Panc1 (cell line): ENCODE measurements at regions not wholly inside any gene's neighbourhood (a gene's known extent, or its start where the extent isn't known, plus 50 kb on each side); places are given as distances from the start of the nearest gene placed in this dataset.

ENCODE experiments used
- ATAC-seq: fragments of 200-7000 bp; cut with Tn5 transposase; 2 replicates; pipeline ENCODE4 v1.9.1; 2020; ENCODE audit warnings: mild to moderate bottlenecking, moderate library complexity
- BruUV-seq: library from RNA; stranded (reverse); fragments of 400-500 nt; replicated peaks from 2 replicates; lab custom pipeline; 2021; lab: Mats Ljungman, UMichigan
- CTCF ChIA-PET: fragments of 300-600 bp; sonication (Branson Sonifier 250); formaldehyde crosslinking; loops from one replicate; lab custom pipeline; 2022; ENCODE audit warnings: antibody characterized with exemption; lab: Charles Lee
- POLR2A ChIA-PET: fragments of 300-600 bp; sonication (Branson Sonifier 250); formaldehyde crosslinking; loops from one replicate; lab custom pipeline; 2022; ENCODE audit warnings: antibody characterized with exemption; lab: Charles Lee
- DNase-seq: peaks from one replicate; pipeline ENCODE4 v3.0.0-alpha.2; 2010; ENCODE audit warnings: low read depth, low spot score
- H3K27ac ChIP-seq: 2 replicates; pipeline ENCODE4 v1.5.1; 2011; ENCODE audit warnings: mild to moderate bottlenecking, low read length, inconsistent platforms
- H3K27me3 ChIP-seq: fragments of 200-500 bp; sonication (Bioruptor generic); 2 replicates; pipeline ENCODE4 v1.6.0; 2014; ENCODE audit warnings: low read length, inconsistent platforms; ENCODE audit not compliant: control insufficient read depth, insufficient read depth
- H3K36me3 ChIP-seq: fragments of 200-500 bp; sonication (Bioruptor generic); 2 replicates; pipeline ENCODE4 v1.5.1; 2014; ENCODE audit warnings: inconsistent platforms, mild to moderate bottlenecking, low read length, moderate library complexity; ENCODE audit not compliant: control insufficient read depth, insufficient read depth
- H3K4me1 ChIP-seq: 2 replicates; pipeline ENCODE4 v1.5.1; 2011; ENCODE audit warnings: inconsistent platforms, mild to moderate bottlenecking, low read length, moderate library complexity; ENCODE audit not compliant: control insufficient read depth, insufficient read depth
- H3K4me3 ChIP-seq, 2 experiments: 2 replicates each; pipeline ENCODE4 v1.5.1; 2011 to 2012; ENCODE audit warnings: low read depth in 2 of 2, low read length in 2 of 2, mild to moderate bottlenecking in 2 of 2, inconsistent platforms in 1 of 2, moderate library complexity in 1 of 2
- H3K9me3 ChIP-seq: fragments of 200-500 bp; sonication (Bioruptor generic); 2 replicates; pipeline ENCODE4 v1.5.1; 2014; ENCODE audit warnings: low read depth, mild to moderate bottlenecking, inconsistent platforms, low read length, moderate library complexity; ENCODE audit not compliant: control insufficient read depth, insufficient read depth
- POLR2AphosphoS5 ChIP-seq: IDR thresholded peaks from 2 replicates; pipeline ENCODE4 v1.6.1; 2012; ENCODE audit warnings: mild to moderate bottlenecking, low read depth, low read length, moderate library complexity
- SIN3A ChIP-seq: IDR thresholded peaks from 2 replicates; pipeline ENCODE4 v1.6.1; 2012; ENCODE audit warnings: low read depth, mild to moderate bottlenecking, low read length, moderate library complexity, borderline replicate concordance; ENCODE audit not compliant: insufficient read depth
- TCF7L2 ChIP-seq: IDR thresholded peaks from 2 replicates; pipeline ENCODE4 v1.6.1; 2011; ENCODE audit warnings: mild to moderate bottlenecking, low read depth, low read length, inconsistent platforms
- in situ Hi-C: cut with HindIII; loops from 2 replicates; pipeline ENCODE4 v1.10.0; 2016; ENCODE audit warnings: low sequenced_read_pairs, low pct_unique_long_range_greater_than_20kb
- intact Hi-C: fragments of 100-400 bp; cut with micrococcal nuclease; formaldehyde crosslinking; loops from one replicate; pipeline ENCODE4 v1.10.0; 2022; ENCODE audit not compliant: unreplicated experiment
- TF ChIP-seq, protein P1 (sequence below), 2 experiments: IDR thresholded peaks; 2 replicates each; pipeline ENCODE4 v1.6.1; 2011 to 2012; ENCODE audit warnings: low read depth in 2 of 2, control low read depth in 1 of 2, low read length in 1 of 2, mild to moderate bottlenecking in 1 of 2, moderate library complexity in 1 of 2; ENCODE audit not compliant: insufficient read depth in 1 of 2
- TF ChIP-seq, protein P2 (sequence below): fragments of 450-650 bp; IDR thresholded peaks from 2 replicates; pipeline ENCODE4 v1.5.1; 2017; ENCODE audit warnings: mild to moderate bottlenecking

DNA sequence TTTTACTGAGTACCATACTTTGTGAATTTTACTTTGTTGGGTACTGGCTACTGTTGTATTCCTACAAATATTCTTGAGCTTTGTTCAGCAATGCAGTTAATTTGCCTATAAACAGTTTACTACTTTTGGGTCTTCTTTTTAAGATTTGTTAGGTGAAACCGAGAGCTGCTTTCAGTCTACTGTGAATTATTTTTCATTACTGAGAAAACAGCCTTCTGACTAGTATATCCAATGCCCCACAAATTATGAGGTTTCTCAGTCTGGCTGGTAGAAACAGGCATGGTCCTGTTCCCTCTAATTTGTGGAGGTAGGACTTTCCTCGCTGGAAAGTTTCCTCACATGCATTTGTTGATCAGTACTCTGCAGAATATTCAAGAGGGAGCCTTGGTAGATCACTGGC is 392.0 kb downstream of the ZSWIM6 start:
- DNase-seq, result no peak
- intact Hi-C loops (no loop called here), in situ Hi-C loops (no loop called here)
- ChIA-PET POLR2A (interaction anchor here (0.7 kb wide), 1 partner anchor 921 kb away, joined by 3 read pairs; no protein-coding TSS in a partner anchor), CTCF (no interaction called here)
- TF ChIP-seq SIN3A, result no peak
- TF ChIP-seq, protein P1, sequence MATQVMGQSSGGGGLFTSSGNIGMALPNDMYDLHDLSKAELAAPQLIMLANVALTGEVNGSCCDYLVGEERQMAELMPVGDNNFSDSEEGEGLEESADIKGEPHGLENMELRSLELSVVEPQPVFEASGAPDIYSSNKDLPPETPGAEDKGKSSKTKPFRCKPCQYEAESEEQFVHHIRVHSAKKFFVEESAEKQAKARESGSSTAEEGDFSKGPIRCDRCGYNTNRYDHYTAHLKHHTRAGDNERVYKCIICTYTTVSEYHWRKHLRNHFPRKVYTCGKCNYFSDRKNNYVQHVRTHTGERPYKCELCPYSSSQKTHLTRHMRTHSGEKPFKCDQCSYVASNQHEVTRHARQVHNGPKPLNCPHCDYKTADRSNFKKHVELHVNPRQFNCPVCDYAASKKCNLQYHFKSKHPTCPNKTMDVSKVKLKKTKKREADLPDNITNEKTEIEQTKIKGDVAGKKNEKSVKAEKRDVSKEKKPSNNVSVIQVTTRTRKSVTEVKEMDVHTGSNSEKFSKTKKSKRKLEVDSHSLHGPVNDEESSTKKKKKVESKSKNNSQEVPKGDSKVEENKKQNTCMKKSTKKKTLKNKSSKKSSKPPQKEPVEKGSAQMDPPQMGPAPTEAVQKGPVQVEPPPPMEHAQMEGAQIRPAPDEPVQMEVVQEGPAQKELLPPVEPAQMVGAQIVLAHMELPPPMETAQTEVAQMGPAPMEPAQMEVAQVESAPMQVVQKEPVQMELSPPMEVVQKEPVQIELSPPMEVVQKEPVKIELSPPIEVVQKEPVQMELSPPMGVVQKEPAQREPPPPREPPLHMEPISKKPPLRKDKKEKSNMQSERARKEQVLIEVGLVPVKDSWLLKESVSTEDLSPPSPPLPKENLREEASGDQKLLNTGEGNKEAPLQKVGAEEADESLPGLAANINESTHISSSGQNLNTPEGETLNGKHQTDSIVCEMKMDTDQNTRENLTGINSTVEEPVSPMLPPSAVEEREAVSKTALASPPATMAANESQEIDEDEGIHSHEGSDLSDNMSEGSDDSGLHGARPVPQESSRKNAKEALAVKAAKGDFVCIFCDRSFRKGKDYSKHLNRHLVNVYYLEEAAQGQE (IDR thresholded peaks at IDR 0.05; ENCODE audit: insufficient read depth in 1 of 2, low read depth in 2 of 2, low read length in 1 of 2), result no peak
- TF ChIP-seq POLR2AphosphoS5, result no peak
- Histone ChIP-seq H3K9me3 (no peaks in the 10 kb centered on the region), H3K27ac (no peak overlapping the region), H3K4me3 (no peak overlapping the region), H3K27me3 (peaks cover 15% of the 10 kb centered on the region), H3K36me3 (no peaks in the 10 kb centered on the region), H3K4me1 (no peaks in the 10 kb centered on the region)
- ATAC-seq, result no peak
- BruUV-seq, result no TSS peak

DNA sequence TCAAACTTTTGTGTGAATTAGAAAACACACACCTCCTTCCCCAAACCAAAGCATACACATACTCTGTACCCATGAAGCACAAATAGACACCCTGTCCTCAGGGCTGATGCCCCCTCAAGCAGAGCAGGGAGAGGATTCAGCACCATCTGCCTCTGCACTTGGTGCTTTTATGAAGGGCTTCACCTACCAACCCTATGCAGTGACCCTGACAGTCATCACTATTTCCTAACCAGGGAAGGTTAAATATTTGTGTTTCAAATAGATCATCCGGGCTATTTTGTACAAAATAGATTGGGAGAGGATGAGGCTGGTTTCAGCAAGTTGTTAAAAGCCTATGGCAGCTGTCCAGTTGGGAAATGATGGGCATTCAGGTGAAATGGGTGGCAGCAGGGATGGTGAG is 396.2 kb downstream of the ZSWIM6 start:
- BruUV-seq, result no TSS peak
- intact Hi-C loops, result no loop called here
- ChIA-PET POLR2A (no interaction called here), CTCF (no interaction called here)
- H3K27me3 ChIP-seq, result peaks cover 25% of the 10 kb centered on the region
- ATAC-seq, result no peak
- DNase-seq, result no peak
- in situ Hi-C loops, result no loop called here
- no peaks in the 10 kb centered on the region for H3K9me3 ChIP-seq
- TF ChIP-seq, protein P2, sequence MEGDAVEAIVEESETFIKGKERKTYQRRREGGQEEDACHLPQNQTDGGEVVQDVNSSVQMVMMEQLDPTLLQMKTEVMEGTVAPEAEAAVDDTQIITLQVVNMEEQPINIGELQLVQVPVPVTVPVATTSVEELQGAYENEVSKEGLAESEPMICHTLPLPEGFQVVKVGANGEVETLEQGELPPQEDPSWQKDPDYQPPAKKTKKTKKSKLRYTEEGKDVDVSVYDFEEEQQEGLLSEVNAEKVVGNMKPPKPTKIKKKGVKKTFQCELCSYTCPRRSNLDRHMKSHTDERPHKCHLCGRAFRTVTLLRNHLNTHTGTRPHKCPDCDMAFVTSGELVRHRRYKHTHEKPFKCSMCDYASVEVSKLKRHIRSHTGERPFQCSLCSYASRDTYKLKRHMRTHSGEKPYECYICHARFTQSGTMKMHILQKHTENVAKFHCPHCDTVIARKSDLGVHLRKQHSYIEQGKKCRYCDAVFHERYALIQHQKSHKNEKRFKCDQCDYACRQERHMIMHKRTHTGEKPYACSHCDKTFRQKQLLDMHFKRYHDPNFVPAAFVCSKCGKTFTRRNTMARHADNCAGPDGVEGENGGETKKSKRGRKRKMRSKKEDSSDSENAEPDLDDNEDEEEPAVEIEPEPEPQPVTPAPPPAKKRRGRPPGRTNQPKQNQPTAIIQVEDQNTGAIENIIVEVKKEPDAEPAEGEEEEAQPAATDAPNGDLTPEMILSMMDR, result no peak
- TF ChIP-seq, protein P1 (IDR thresholded peaks at IDR 0.05; ENCODE audit: insufficient read depth in 1 of 2, low read depth in 2 of 2, low read length in 1 of 2), result no peak
- TF ChIP-seq TCF7L2, result no peak
- no peak for TF ChIP-seq SIN3A
- no peak for TF ChIP-seq POLR2AphosphoS5
- H3K27ac ChIP-seq, result no peak overlapping the region
- H3K4me1 ChIP-seq, result no peaks in the 10 kb centered on the region
- no peak overlapping the region for H3K4me3 ChIP-seq
- H3K36me3 ChIP-seq, result no peaks in the 10 kb centered on the region
